Stomach (tissue), 8 donors: ENCODE measurements at regions not wholly inside any gene's neighbourhood (a gene's known extent, or its start where the extent isn't known, plus 50 kb on each side); places are given as distances from the start of the nearest gene placed in this dataset.

Experiments used
- DNase-seq, 2 donors: peaks; one replicate each; pipeline versions ENCODE4 v3.0.0 to v3.0.0-alpha.2; 2013 to 2019
- H3K27ac ChIP-seq, 5 donors: fragments of 200-600 bp in 4 of 5; sonication (generic) in 4 of 5; one replicate each; pipeline ENCODE4 v1.5.1; 2013 to 2019; ENCODE audit warnings: mild to moderate bottlenecking in 1 of 5, moderate library complexity in 1 of 5
- H3K27me3 ChIP-seq, 3 donors: fragments of 200-600 bp; sonication (generic); one replicate each; pipeline ENCODE4 v1.5.1; 2017 to 2019; ENCODE audit warnings: mixed run types in 1 of 3
- H3K36me3 ChIP-seq, 4 donors: fragments of 200-600 bp; sonication (generic); 1 replicate in 3 of 4; 2 replicates in 1 of 4; pipeline ENCODE4 v1.5.1; 2016 to 2019
- H3K4me1 ChIP-seq, 4 donors: fragments of 200-600 bp; sonication (generic); one replicate each; pipeline ENCODE4 v1.5.1; 2016 to 2019
- H3K4me3 ChIP-seq, 4 donors: fragments of 200-600 bp; sonication (generic) in 3 of 4; one replicate each; pipeline ENCODE4 v1.5.1; 2016 to 2019; ENCODE audit warnings: mild to moderate bottlenecking in 1 of 4
- H3K9me3 ChIP-seq, 4 donors: fragments of 200-600 bp; sonication (generic); one replicate each; pipeline ENCODE4 v1.5.1; 2016 to 2019
- CTCF ChIP-seq, 7 experiments: fragments of 450-650 bp in 4 of 7; fragments of 200-600 bp in 3 of 7; sonication (generic) in 3 of 7; IDR thresholded peaks; one replicate each; pipeline ENCODE4 v1.5.1; 2016 to 2019; ENCODE audit warnings: antibody characterized with exemption in 7 of 7, control low read depth in 2 of 7, mild to moderate bottlenecking in 1 of 7
- EP300 ChIP-seq: sonication (generic); formaldehyde crosslinking; IDR thresholded peaks from one replicate; pipeline ENCODE4 v1.6.1; 2017; ENCODE audit warnings: antibody characterized with exemption
- POLR2A ChIP-seq, 4 donors: fragments of 450-650 bp; IDR thresholded peaks; one replicate each; pipeline ENCODE4 v1.6.1; 2016; ENCODE audit warnings: antibody characterized with exemption in 4 of 4, control low read depth in 2 of 4, mild to moderate bottlenecking in 1 of 4, moderate library complexity in 1 of 4
- POLR2AphosphoS5 ChIP-seq, 3 donors: sonication (generic); formaldehyde crosslinking; IDR thresholded peaks; one replicate each; pipeline ENCODE4 v1.6.1; 2016; ENCODE audit warnings: antibody characterized with exemption in 3 of 3
- WGBS, 5 donors: extraction: QIAGEN DNeasy Blood & Tissue Kit in 3 of 5; methylation state at CpG; one replicate each; pipeline versions ENCODE4 v1.1.5 to v1.1.7; 2013 to 2018; 5-methylcytosine and 5-hydroxymethylcytosine counted together
- intact Hi-C: fragments of 100-400 bp; cut with DNase I; formaldehyde crosslinking; loops from one replicate; pipeline ENCODE4 v1.15.1; 2023; ENCODE audit warnings: low total_unique reads
- donor health status: healthy with polysubstance abuse.
- donor health status: Bipolar disorder and iron deficiency.
- donor health status: healthy.

- no peak for DNase-seq
- no peak for TF ChIP-seq POLR2AphosphoS5 (IDR thresholded peaks at IDR 0.05)
- no peak for TF ChIP-seq EP300
- TF ChIP-seq POLR2A (IDR thresholded peaks at IDR 0.05): no peak
- peak in 2 of 7 experiments; percentile 13 to 20 for TF ChIP-seq CTCF (IDR thresholded peaks at IDR 0.05)
- intact Hi-C loops: no loop called here
Measured at GRCh38 chr3:154040283-154040682, 80.9 kb upstream of the ARHGEF26 start.

GRCh38 chr3:154044671-154045070 lies 76.5 kb upstream of the ARHGEF26 start:
- 74 to 84% (median 81%) methylated on average over 2 of the region's 2 CpGs for WGBS, 5 donors
- no peak overlapping the region for H3K4me3 ChIP-seq
- no peak overlapping the region for H3K27ac ChIP-seq
- DNase-seq: no peak
- no peaks in the 10 kb centered on the region for H3K36me3 ChIP-seq
- H3K27me3 ChIP-seq: no peaks in the 10 kb centered on the region
- no peaks in the 10 kb centered on the region for H3K9me3 ChIP-seq
- intact Hi-C loops: no loop called here
- no peaks in the 10 kb centered on the region for H3K4me1 ChIP-seq
- TF ChIP-seq POLR2AphosphoS5 (IDR thresholded peaks at IDR 0.05) (no peak), CTCF (IDR thresholded peaks at IDR 0.05) (no peak), POLR2A (IDR thresholded peaks at IDR 0.05) (no peak), EP300 (no peak)

More at GRCh38 chr3:154040283-154040682, 80.9 kb upstream of the ARHGEF26 start:
- Histone ChIP-seq H3K9me3 (no peaks in the 10 kb centered on the region), H3K27ac (no peak overlapping the region), H3K27me3 (no peaks in the 10 kb centered on the region), H3K4me1 (no peaks in the 10 kb centered on the region), H3K36me3 (no peaks in the 10 kb centered on the region), H3K4me3 (no peak overlapping the region)

GRCh38 chr3:154050216-154050615 lies 71.0 kb upstream of the ARHGEF26 start:
- no peaks in the 10 kb centered on the region for H3K36me3 ChIP-seq
- no peak overlapping the region for H3K27ac ChIP-seq
- no peaks in the 10 kb centered on the region for H3K9me3 ChIP-seq
- intact Hi-C loops: no loop called here
- TF ChIP-seq POLR2A (IDR thresholded peaks at IDR 0.05): no peak
- no peak for TF ChIP-seq CTCF (IDR thresholded peaks at IDR 0.05)
- no peak for TF ChIP-seq EP300
- no peak for TF ChIP-seq POLR2AphosphoS5 (IDR thresholded peaks at IDR 0.05)
- no peak for DNase-seq
- no peak overlapping the region for H3K4me3 ChIP-seq
- H3K4me1 ChIP-seq: no peaks in the 10 kb centered on the region
- H3K27me3 ChIP-seq: no peaks in the 10 kb centered on the region

- no peak overlapping the region for H3K4me3 ChIP-seq
- no peak for TF ChIP-seq EP300
- TF ChIP-seq POLR2A (IDR thresholded peaks at IDR 0.05): no peak
- TF ChIP-seq POLR2AphosphoS5 (IDR thresholded peaks at IDR 0.05): no peak
- no peak for TF ChIP-seq CTCF (IDR thresholded peaks at IDR 0.05)
- no peaks in the 10 kb centered on the region for H3K27me3 ChIP-seq
- H3K36me3 ChIP-seq: no peaks in the 10 kb centered on the region
- H3K27ac ChIP-seq: no peak overlapping the region
- H3K9me3 ChIP-seq: no peaks in the 10 kb centered on the region
- intact Hi-C loops: no loop called here
- no peaks in the 10 kb centered on the region for H3K4me1 ChIP-seq
- no peak for DNase-seq
Measured at GRCh38 chr3:154050766-154051165, 70.4 kb upstream of the ARHGEF26 start.
